Dedifferentiated amniotic fluid mesenchymal stem cell (primary cell): ENCODE measurements at regions not wholly inside any gene's neighbourhood (a gene's known extent, or its start where the extent isn't known, plus 50 kb on each side); places are given as distances from the start of the nearest gene placed in this dataset.
"Not testable (repeated sequence)": the region's sequence is repeated elsewhere in the genome, so short reads cannot be mapped to it uniquely, and the experiment has no call there.

ENCODE experiments used
- DNase-seq: peaks from one replicate; pipeline ENCODE4 v3.0.0-alpha.2; 2016; ENCODE audit errors: extremely low spot score

- DNase-seq: peak; percentile 84
Measured at GRCh38 chr18:9017167-9017904, 85.2 kb upstream of the NDUFV2 start.

GRCh38 chr18:9017905-9018227 is 84.6 kb upstream of the NDUFV2 start:
- peak; percentile 62 for DNase-seq

DNA sequence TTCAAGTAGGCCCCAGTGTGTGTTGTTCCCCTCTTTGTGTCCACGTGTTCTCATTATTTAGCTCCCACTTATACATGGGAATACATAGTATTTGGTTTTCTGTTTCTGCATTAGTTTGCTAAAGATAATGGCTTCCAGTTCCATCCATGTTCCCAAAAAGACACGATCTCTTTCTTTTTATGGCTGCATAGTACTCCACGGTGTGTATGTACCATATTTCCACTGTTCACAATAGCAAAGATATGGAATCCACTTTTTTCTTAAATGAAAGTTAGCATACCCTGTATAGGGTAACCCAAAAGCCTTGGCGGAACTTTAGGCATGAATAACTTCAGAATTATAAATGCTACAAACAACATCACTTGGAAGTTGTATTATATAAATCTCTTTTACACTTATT is 83.4 kb upstream of the NDUFV2 start:
- DNase-seq: no peak

GRCh38 chr18:9020221-9020620 is 82.3 kb upstream of the NDUFV2 start:
- no peak for DNase-seq

DNA sequence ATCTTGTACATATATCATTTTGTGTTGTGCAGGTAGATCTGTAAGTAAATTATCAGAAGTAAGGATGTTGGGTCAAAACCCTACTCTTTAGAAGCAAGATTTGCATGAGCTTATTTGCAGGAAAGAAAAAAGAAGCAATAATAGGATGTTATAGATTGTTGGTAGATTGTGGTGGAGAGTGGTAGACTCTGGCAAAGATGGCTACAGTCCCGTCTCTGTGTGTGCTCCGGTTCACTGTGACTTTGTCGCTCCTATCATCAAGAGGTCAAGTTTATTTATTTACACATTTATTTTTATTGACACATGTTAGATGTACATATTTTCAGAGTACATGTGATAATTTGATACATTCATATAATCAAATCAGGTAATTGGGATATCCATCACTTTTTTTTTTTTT is 81.0 kb upstream of the NDUFV2 start:
- DNase-seq: no peak

- no peak for DNase-seq
Measured at GRCh38 chr18:9022397-9023155, 79.9 kb upstream of the NDUFV2 start.

DNA sequence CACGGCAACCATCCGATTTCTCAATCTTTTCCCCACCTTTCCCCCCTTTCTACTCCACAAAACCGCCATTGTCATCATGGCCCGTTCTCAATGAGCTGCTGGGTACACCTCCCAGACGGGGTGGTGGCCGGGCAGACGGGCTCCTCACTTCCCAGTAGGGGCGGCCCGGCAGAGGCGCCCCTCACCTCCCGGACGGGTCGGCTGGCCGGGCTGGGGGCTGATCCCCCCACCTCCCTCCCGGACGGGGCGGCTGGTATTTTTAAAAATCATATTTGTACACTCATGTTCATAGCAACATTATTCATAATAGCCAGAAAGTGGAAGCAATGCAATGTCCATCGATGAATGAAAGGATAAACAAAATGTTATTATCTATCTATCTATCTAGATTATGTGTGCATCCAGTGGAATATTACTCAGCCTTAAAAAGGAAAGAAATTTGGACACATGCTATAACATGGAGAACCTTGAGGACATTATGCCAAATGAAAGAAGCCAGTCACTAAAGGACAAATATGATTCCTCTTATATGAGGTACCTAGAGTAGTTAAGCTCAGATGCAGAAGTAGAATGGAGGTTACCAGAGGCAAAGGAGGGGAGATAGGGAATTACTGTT is 78.4 kb upstream of the NDUFV2 start:
- DNase-seq: not testable (repeated sequence)

- DNase-seq: no peak
Measured at GRCh38 chr18:9025091-9025838, 77.2 kb upstream of the NDUFV2 start.

DNA sequence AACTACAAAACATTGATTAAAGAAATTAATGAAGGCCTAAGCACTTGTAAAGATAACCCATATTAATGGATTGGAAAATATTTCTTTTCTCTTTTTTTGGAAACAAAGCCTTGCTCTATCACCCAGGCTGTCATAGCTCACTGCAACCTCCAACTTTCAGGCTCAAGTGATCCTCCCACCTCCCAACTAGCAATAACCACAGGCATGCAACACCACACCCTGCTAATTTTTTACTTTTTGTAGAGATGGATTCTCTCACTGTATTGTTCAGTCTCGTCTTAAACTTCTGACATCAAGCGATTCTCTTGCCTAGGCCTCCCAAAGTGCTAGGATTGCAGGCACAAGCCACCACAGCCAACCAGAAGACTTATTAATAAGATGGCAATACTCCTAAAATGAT is 73.4 kb upstream of the NDUFV2 start:
- peak; percentile 43 for DNase-seq

DNA sequence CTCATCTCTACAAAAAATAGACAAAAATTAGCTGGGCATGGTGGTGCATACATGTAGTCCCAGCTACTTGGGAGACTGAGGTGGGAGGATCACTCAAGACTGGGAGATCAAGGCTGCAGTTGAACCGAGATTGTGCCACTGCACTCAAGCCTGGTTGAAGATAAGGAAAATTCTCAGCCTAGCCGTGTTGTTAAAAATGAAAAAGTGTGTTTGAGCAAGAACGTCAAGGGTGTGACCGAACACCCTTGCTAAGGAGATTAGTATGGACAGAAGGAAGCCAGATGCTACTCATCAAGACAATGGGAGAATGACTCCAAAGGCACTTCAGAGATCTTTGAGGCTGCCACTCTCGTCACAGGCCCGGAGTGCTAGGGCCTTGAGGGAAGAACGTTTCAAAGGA is 70.0 kb upstream of the NDUFV2 start:
- DNase-seq: no peak

GRCh38 chr18:9038277-9038871 is 64.1 kb upstream of the NDUFV2 start:
- no peak for DNase-seq

DNA sequence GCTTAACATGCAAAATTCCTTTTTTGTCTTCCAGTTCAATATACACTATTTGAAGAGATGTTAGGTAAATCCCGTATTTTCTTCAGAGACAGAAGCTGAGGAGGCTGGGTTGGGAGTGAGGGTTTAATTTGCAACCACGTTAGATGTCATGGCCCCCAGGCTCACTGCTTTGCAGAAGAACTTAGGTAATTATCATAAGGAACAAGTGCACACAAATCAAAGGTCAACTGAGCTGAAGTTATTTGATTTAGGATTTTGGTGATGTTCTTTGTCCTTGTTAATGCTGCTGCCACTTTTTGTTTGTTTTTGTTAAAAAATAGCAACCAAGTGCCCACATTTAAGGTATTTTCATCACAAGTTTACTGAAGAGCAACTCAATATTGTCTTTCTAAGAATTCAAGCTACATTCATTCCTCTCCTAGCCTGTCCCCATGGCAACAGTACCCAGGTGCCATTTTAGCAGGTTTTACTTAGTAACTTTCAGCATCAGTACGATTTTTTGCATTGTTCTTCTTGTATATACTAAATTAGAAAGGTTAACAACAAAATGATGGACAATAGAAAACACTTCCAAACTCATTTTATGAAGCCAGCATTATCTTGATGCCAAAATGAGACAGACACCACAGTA is 62.9 kb upstream of the NDUFV2 start:
- DNase-seq: no peak

DNA sequence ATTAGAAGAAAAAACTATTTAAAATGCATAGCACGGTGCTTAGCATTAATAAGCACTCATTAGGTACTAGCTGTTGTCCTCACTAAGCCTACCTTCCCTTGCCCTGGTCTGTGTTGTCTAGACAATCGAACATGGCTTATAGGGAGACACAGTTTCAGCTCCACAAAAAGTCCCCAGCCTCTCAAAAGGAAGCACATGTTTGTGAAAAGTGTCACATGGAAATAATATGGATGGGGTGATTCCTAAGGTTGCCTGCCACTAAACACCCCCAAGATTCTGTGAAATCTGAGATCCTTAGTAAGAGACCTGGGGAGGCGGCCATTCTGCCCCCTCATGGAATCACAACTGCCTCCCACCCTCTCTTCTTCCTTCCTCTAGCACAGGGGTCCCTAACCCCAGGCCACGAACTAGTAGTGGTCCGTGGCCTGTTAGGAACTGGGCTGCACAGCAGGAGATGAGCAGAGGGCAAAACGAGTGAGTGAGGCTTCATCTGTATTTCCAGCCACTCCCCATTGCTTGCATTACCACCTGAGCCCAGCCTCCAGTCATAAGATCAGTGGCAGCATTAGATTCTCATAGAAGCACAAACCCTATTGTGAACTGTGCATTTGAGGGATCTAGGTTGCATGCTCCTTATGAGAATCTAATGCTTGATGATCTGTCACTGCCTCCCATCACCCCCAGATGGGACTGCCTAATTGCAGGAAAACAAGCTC is 59.6 kb upstream of the NDUFV2 start:
- DNase-seq: no peak

DNA sequence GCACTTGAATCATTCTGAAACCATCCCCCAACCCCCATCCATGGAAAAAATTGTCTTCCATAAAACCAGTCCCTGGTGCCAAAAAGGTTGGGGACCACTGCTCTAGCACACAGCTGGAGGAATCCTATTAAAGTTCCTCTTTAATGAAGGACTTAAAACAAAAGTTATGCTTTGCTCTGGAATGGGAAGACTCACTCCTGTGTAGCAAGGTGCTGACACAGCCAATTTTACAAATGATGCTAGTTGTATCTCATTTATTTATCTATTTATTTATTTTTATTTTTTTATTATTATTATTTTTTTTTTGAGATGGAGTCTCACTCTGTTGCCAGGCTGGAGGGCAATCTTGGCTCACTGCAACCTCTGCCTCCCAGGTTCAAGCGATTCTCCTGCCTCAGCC is 58.9 kb upstream of the NDUFV2 start:
- DNase-seq: no peak

- no peak for DNase-seq
Measured at GRCh38 chr18:9047715-9048114, 54.8 kb upstream of the NDUFV2 start.

- no peak for DNase-seq
Measured at GRCh38 chr18:9048236-9048635, 54.3 kb upstream of the NDUFV2 start.

DNA sequence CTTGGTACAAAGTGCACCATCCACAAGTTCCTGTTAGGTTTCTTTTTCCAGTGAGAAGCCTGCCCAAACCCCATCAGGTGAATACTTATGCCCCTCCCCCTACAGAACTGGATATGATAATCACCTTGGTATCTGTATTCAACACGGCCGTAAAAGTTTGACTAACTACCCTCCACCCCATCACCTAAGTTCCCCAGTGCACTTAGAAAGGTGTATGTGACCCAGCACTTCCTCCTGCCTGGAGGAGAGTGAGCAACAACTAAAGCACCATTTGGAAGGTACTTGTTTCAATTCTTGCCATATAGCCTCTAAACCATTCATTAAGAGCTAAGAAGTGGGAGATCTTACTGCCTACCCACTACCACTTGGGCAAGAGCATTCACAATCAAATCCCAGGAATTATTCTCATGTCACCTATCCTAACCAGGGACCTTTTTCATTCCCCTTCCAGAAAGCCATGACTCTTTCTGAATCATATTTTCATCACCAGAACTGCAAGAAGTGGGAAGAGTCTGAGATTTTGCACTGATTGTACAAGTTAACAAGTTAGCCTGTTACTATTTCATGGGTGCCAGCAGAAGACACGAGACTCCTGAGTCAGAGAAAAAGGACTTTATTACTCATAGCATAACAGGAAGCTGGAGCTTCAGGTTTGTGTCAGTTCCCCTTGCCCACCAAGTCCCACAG is 53.5 kb upstream of the NDUFV2 start:
- no peak for DNase-seq

GRCh38 chr18:9049495-9049809 is 53.0 kb upstream of the NDUFV2 start:
- no peak for DNase-seq

DNA sequence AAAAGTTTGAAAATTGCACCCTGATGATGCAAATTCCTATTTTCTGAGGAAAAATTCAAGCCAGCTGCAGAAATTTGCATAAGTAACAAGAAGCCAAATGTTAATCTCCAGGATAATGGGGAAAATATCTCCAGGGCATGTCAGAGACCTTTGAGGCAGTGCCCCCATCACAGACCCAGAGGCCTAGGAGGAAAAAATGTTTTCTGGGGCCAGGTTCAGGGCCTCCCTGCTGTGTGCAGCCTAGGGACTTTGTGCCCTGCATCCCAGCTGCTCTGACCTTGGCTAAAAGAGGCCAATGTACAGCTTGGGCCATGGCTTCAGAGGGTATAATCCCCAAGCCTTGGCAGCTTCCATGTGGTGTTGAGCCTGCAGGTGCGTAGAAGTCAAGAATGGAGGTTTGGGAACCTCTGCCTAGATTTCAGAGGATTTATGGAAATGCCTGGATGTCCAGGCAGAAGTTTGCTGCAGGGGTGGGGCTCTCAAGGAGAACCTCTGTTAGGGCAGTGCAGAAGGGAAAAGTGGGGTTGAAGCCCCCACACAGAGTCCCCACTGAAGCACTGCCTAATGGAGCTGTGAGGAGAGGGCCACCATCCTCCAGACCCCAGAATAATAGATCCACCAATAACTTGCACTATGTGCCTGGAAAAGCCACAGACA is 51.7 kb upstream of the NDUFV2 start:
- not testable (repeated sequence) for DNase-seq
